Kidney (tissue), 13 donors: ENCODE measurements at regions not wholly inside any gene's neighbourhood (a gene's known extent, or its start where the extent isn't known, plus 50 kb on each side); places are given as distances from the start of the nearest gene placed in this dataset.

Source experiments
- DNase-seq, 5 donors: peaks; one replicate each; pipeline ENCODE4 v3.0.0-alpha.2; 2013 to 2020
- FAIRE-seq: peaks from 2 replicates; lab custom pipeline; 2012; peaks lifted over from hg19 to GRCh38; lab: Jason Lieb, UNC
- H3K27ac ChIP-seq, 2 donors: one replicate each; pipeline ENCODE4 v1.7.0; 2013; ENCODE audit warnings: low read depth in 2 of 2, low read length in 2 of 2, inconsistent platforms in 1 of 2
- H3K27me3 ChIP-seq: one replicate; pipeline ENCODE4 v1.7.1; 2013; ENCODE audit warnings: low read length, inconsistent platforms; ENCODE audit not compliant: control insufficient read depth, insufficient read depth
- H3K36me3 ChIP-seq, 3 donors: one replicate each; pipeline versions ENCODE4 v1.7.0 to v1.7.1; 2013; ENCODE audit warnings: low read length in 3 of 3, control low read depth in 1 of 3, inconsistent platforms in 1 of 3; ENCODE audit not compliant: insufficient read depth in 3 of 3, control insufficient read depth in 2 of 3
- H3K4me1 ChIP-seq, 3 donors: one replicate each; pipeline versions ENCODE4 v1.7.0 to v1.7.1; 2013; ENCODE audit warnings: low read length in 3 of 3, inconsistent platforms in 1 of 3, low read depth in 1 of 3; ENCODE audit not compliant: control insufficient read depth in 2 of 3, insufficient read depth in 2 of 3
- H3K4me3 ChIP-seq, 3 donors: one replicate each; pipeline versions ENCODE4 v1.7.0 to v1.8.1; 2013; ENCODE audit warnings: low read length in 3 of 3, control low read depth in 1 of 3, inconsistent platforms in 1 of 3
- H3K9ac ChIP-seq, 3 donors: one replicate each; pipeline versions ENCODE4 v1.7.0 to v1.7.1; 2013; ENCODE audit warnings: low read length in 3 of 3, control low read depth in 1 of 3, inconsistent platforms in 1 of 3
- H3K9me3 ChIP-seq, 3 donors: one replicate each; pipeline versions ENCODE4 v1.7.0 to v1.7.1; 2013; ENCODE audit warnings: low read length in 3 of 3, control low read depth in 1 of 3, inconsistent platforms in 1 of 3; ENCODE audit not compliant: control insufficient read depth in 2 of 3, insufficient read depth in 1 of 3
- CTCF ChIP-seq: IDR thresholded peaks from 3 replicates; pipeline ENCODE4 v1.5.1; 2012; ENCODE audit warnings: mild to moderate bottlenecking, moderate library complexity, borderline replicate concordance; ENCODE audit not compliant: insufficient read depth; ENCODE audit errors: extremely low read depth
- intact Hi-C: fragments of 100-400 bp; cut with DNase I; formaldehyde crosslinking; loops from one replicate; pipeline ENCODE4 v1.11.1; 2022
- donor health status: control.
- donor health status: control.
- donor health status: control.
- donor health status: control.
- donor health status: control.
- donor health status: DM: yes; HTN: yes; CAD: no.
- donor health status: Normal renal cell carcinoma (clear cell type).

GRCh38 chr3:159860269-159861116 is 128.1 kb upstream of the IL12A start:
- H3K4me3 ChIP-seq, result no peak overlapping the region
- H3K36me3 ChIP-seq, result no peaks in the 10 kb centered on the region
- no peak for FAIRE-seq
- no peaks in the 10 kb centered on the region for H3K27me3 ChIP-seq
- no peak overlapping the region for H3K9ac ChIP-seq
- TF ChIP-seq CTCF, result no peak
- intact Hi-C loops, result no loop called here
- H3K4me1 ChIP-seq, result peaks cover 0 to 11% (median 0%) of the 10 kb centered on the region in 3 donors
- no peak overlapping the region for H3K27ac ChIP-seq
- peak in 2 of 5 donors; percentile 44 to 66 for DNase-seq
- no peaks in the 10 kb centered on the region for H3K9me3 ChIP-seq

- Histone ChIP-seq H3K27ac (no peak overlapping the region), H3K9me3 (no peaks in the 10 kb centered on the region), H3K4me1 (peaks cover 0 to 7% (median 0%) of the 10 kb centered on the region in 3 donors), H3K27me3 (no peaks in the 10 kb centered on the region), H3K9ac (no peak overlapping the region), H3K4me3 (no peak overlapping the region), H3K36me3 (no peaks in the 10 kb centered on the region)
- FAIRE-seq (no peak), DNase-seq (no peak)
- TF ChIP-seq CTCF, result no peak
- intact Hi-C loops, result no loop called here
Measured at GRCh38 chr3:159861369-159861987, 127.2 kb upstream of the IL12A start.

GRCh38 chr3:159865041-159865579 is 123.5 kb upstream of the IL12A start:
- peaks cover 0 to 2% (median 0%) of the 10 kb centered on the region in 3 donors for H3K4me1 ChIP-seq
- no peaks in the 10 kb centered on the region for H3K27me3 ChIP-seq
- H3K4me3 ChIP-seq, result no peak overlapping the region
- FAIRE-seq (no peak), DNase-seq (peak in 2 of 5 donors; percentile 58 to 84)
- no peaks in the 10 kb centered on the region for H3K9me3 ChIP-seq
- no peak for TF ChIP-seq CTCF
- peak overlapping the region in 1 of 2 donors; percentile 23 for H3K27ac ChIP-seq
- H3K36me3 ChIP-seq, result peaks cover 0 to 3% (median 0%) of the 10 kb centered on the region in 3 donors
- intact Hi-C loops, result no loop called here
- H3K9ac ChIP-seq, result no peak overlapping the region
